ENCODE measurements at regions not wholly inside any gene's neighbourhood (a gene's known extent, or its start where the extent isn't known, plus 50 kb on each side); places are given as distances from the start of the nearest gene placed in this dataset.

DNA sequence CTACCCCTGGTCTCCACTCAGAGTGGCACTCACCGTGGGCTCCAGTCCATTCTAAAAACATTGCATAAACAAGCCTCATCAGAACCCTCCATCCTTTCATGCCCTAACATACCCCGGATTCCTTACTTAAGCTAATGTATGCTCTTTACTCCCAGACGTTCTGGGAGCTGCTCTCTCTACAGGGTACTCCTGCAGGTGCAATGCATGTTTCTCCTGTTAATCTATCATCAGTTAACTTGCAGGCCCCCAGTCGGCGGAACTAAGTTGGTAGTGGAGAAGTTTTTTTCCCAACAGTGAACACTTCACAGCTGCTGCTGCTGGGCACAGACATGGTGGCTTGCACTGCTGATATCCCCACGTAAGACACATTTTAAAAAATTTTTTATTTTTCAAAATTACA, 161.6 kb upstream of the FAT1 start:
- no peak for DNase-seq
- intact Hi-C loops (cut with DNase I, micrococcal nuclease) = no loop called here
- no peak overlapping the region for H3K4me3 ChIP-seq
- TF ChIP-seq, protein P1, sequence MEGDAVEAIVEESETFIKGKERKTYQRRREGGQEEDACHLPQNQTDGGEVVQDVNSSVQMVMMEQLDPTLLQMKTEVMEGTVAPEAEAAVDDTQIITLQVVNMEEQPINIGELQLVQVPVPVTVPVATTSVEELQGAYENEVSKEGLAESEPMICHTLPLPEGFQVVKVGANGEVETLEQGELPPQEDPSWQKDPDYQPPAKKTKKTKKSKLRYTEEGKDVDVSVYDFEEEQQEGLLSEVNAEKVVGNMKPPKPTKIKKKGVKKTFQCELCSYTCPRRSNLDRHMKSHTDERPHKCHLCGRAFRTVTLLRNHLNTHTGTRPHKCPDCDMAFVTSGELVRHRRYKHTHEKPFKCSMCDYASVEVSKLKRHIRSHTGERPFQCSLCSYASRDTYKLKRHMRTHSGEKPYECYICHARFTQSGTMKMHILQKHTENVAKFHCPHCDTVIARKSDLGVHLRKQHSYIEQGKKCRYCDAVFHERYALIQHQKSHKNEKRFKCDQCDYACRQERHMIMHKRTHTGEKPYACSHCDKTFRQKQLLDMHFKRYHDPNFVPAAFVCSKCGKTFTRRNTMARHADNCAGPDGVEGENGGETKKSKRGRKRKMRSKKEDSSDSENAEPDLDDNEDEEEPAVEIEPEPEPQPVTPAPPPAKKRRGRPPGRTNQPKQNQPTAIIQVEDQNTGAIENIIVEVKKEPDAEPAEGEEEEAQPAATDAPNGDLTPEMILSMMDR (IDR thresholded peaks at IDR 0.05) = no peak
- ATAC-seq = no peak
- H3K36me3 ChIP-seq (ENCODE audit: low read depth) = no peaks in the 10 kb centered on the region
- no peaks in the 10 kb centered on the region for H3K4me1 ChIP-seq (ENCODE audit: low read depth)
- H3K9me3 ChIP-seq = no peaks in the 10 kb centered on the region

DNA sequence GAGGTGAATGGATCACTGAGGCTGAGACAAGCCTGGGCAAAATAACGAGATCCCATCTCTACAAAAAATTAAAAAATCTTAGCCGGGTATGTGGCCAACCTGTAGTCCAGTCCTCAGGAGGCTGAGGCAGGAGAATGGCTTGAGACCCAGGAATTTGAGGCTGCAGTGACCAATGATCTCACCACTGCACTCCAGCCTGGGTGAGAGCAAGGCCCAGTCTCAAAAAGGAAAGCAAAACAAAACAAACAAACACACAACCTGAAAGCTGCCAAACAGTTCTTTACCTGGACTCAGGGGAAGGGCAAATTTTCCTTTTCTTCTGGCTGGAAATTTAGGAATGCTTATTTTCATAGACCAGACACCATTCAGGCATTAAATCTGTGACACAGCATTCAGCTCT, 163.1 kb upstream of the FAT1 start:
- Histone ChIP-seq H3K9me3 (no peaks in the 10 kb centered on the region), H3K4me3 (no peak overlapping the region), H3K4me1 (ENCODE audit: low read depth) (no peaks in the 10 kb centered on the region), H3K36me3 (ENCODE audit: low read depth) (no peaks in the 10 kb centered on the region)
- ATAC-seq = no peak
- intact Hi-C loops (cut with DNase I, micrococcal nuclease) = no loop called here
- no peak for DNase-seq
- TF ChIP-seq, protein P1 (IDR thresholded peaks at IDR 0.05) = no peak

DNA sequence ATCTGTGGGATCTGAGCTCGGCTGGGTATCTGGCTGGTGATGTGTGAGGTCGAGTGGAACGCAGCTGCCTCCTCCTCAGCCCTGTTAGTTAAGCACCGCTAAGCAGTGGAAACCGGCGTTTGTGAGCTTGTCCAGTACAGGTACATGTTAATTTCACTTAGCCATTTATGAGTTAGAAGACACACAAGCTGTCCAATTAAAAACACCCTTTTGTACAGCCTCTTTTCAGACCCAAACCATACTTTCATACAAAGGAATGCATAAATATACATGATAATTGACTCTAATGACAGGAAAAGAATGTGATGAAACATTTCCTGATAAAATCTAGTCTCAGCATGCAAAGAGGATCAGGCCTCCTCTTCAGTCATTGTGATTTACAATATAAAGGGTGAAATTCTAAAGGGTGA, 163.6 kb upstream of the FAT1 start:
- no peak for DNase-seq
- Histone ChIP-seq H3K4me3 (no peak overlapping the region), H3K36me3 (ENCODE audit: low read depth) (no peaks in the 10 kb centered on the region), H3K4me1 (ENCODE audit: low read depth) (no peaks in the 10 kb centered on the region), H3K9me3 (no peaks in the 10 kb centered on the region)
- TF ChIP-seq, protein P1 (IDR thresholded peaks at IDR 0.05) = no peak
- intact Hi-C loops (cut with DNase I, micrococcal nuclease) = no loop called here
- no peak for ATAC-seq

DNA sequence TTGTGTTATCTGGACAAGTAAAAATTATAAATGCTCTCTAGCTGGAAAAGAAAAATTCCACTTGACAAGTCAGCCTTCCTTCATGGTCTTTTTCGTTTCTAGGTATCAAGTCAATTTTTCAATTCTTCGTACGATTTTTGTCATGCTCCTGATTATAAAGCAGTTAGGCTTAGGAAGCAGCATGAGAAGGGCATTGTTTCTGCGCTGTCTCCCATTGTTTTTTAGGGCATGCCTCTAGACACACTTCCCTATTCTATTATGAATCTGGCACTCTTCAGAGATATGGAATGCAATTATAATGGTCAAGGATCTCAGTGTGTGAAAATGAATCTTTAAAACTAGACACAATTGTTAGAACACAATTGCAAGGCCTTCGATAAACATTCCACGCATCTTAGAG, 164.1 kb upstream of the FAT1 start:
- TF ChIP-seq, protein P1 (IDR thresholded peaks at IDR 0.05) = no peak
- intact Hi-C loops (cut with DNase I, micrococcal nuclease) = no loop called here

DNA sequence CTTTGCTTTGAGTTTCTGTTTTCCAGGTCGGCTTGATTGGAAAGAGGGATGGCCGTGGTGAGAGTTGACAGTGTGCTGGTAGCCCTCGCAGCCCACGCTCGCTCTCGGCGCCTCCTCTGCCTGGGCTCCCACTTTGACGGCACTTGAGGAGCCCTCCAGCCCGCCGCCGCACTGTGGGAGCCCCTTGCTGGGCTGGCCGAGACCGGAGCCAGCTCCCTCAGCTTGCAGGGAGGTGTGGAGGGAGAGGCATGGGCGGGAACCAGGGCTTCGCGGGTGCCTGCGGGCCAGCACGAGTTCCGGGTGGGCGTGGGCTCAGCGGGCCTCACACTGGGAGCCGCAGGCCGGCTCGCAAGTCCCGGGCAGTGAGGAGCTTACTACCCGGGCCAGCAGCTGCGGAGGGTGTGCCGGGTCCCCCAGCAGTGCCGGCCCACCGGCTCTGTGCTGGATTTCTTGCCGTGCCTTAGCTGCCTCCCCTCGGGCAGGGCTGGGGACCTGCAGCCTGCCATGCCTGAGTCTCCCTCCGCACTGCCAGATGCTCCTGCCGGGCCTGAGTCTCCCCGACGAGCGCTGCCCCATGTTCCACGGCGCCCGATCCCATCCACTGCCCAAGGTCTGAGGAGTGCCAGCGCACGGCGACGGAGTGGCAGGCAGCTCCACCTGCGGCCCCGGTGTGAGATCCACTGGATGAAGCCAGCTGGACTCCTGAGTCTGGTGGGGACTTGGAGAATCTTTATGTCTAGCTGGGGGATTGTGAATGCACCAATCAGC, 166.4 kb upstream of the FAT1 start:
- H3K36me3 ChIP-seq (ENCODE audit: low read depth) = no peaks in the 10 kb centered on the region
- TF ChIP-seq, protein P1 (IDR thresholded peaks at IDR 0.05) = no peak
- H3K4me3 ChIP-seq = no peak overlapping the region
- no peaks in the 10 kb centered on the region for H3K9me3 ChIP-seq
- no peaks in the 10 kb centered on the region for H3K4me1 ChIP-seq (ENCODE audit: low read depth)
- DNase-seq (no peak), ATAC-seq (no peak)
- intact Hi-C loops (cut with DNase I, micrococcal nuclease) = no loop called here

More for the DNA sequence above, 164.1 kb upstream of the FAT1 start:
- no peaks in the 10 kb centered on the region for H3K4me1 ChIP-seq (ENCODE audit: low read depth)
- ATAC-seq (no peak), DNase-seq (no peak)
- H3K36me3 ChIP-seq (ENCODE audit: low read depth) = no peaks in the 10 kb centered on the region
- no peak overlapping the region for H3K4me3 ChIP-seq
- no peaks in the 10 kb centered on the region for H3K9me3 ChIP-seq
